LNCaP clone FGC (cell line): ENCODE measurements at regions not wholly inside any gene's neighbourhood (a gene's known extent, or its start where the extent isn't known, plus 50 kb on each side); places are given as distances from the start of the nearest gene placed in this dataset.

Source experiments
- DNase-seq: peaks from one replicate; pipeline ENCODE4 v3.0.0-alpha.2; 2011; ENCODE audit warnings: low read depth
- H3K4me3 ChIP-seq: 2 replicates; pipeline ENCODE4 v1.5.1; 2011; ENCODE audit warnings: mild to moderate bottlenecking, low read depth, low read length, control low read depth
- TF ChIP-seq, protein P1 (sequence below): IDR thresholded peaks from 2 replicates; pipeline ENCODE4 v1.5.1; 2012; ENCODE audit warnings: mild to moderate bottlenecking; ENCODE audit not compliant: control insufficient read depth, insufficient read depth; ENCODE audit errors: extremely low read depth

- H3K4me3 ChIP-seq, result no peak overlapping the region
- DNase-seq, result no peak
- TF ChIP-seq, protein P1, sequence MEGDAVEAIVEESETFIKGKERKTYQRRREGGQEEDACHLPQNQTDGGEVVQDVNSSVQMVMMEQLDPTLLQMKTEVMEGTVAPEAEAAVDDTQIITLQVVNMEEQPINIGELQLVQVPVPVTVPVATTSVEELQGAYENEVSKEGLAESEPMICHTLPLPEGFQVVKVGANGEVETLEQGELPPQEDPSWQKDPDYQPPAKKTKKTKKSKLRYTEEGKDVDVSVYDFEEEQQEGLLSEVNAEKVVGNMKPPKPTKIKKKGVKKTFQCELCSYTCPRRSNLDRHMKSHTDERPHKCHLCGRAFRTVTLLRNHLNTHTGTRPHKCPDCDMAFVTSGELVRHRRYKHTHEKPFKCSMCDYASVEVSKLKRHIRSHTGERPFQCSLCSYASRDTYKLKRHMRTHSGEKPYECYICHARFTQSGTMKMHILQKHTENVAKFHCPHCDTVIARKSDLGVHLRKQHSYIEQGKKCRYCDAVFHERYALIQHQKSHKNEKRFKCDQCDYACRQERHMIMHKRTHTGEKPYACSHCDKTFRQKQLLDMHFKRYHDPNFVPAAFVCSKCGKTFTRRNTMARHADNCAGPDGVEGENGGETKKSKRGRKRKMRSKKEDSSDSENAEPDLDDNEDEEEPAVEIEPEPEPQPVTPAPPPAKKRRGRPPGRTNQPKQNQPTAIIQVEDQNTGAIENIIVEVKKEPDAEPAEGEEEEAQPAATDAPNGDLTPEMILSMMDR, result no peak
Measured at GRCh38 chr13:18949970-18950369, 231.7 kb downstream of the TUBA3C start.

GRCh38 chr13:18949489-18949761 is 232.2 kb downstream of the TUBA3C start:
- no peak for DNase-seq
- H3K4me3 ChIP-seq, result no peak overlapping the region
- TF ChIP-seq, protein P1, result no peak

- no peak for DNase-seq
- TF ChIP-seq, protein P1, result no peak
- no peak overlapping the region for H3K4me3 ChIP-seq
Measured at GRCh38 chr13:18948664-18949488, 232.7 kb downstream of the TUBA3C start.

DNA sequence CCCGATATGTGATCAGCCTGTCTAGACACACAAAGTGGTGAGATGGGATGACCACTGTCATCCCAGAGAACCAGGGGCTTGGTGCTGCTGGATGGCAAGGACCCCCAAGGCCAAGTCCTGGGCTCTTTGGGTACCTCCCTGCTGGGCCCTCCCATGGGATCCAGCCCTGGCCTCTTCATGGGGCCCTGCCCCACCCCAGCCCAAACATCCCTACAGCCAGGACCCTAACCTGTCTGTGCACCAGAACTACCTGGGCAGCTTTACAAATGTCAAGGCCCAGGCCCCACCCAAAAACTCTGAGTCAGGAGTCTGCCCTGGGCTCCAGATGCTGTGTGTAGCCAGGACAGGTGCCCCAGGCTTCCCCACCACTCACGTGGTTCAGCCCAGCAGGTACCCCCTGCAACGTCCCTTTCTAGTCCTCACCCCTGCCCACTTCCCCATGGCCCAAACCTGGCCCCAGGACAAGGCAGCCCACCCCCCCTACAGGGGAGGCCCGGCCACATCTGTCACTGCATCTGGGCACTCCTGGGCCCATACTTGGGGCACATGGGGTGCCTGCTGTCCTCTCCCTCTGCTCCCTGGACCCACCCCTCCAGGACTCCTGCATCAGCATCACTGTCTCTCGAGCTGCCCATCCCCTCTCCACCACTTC is 233.5 kb downstream of the TUBA3C start:
- no peak overlapping the region for H3K4me3 ChIP-seq
- TF ChIP-seq, protein P1, result no peak
- no peak for DNase-seq

- TF ChIP-seq, protein P1, result no peak
- no peak overlapping the region for H3K4me3 ChIP-seq
- no peak for DNase-seq
Measured at GRCh38 chr13:18947376-18947977, 234.1 kb downstream of the TUBA3C start.

- no peak overlapping the region for H3K4me3 ChIP-seq
- no peak for DNase-seq
- TF ChIP-seq, protein P1, result no peak
Measured at GRCh38 chr13:18946738-18947137, 234.9 kb downstream of the TUBA3C start.
